WERI-Rb-1 (cell line): ENCODE measurements at regions not wholly inside any gene's neighbourhood (a gene's known extent, or its start where the extent isn't known, plus 50 kb on each side); places are given as distances from the start of the nearest gene placed in this dataset.
A peak's percentile ranks its signal among the peaks of the same experiment; 100 is the strongest.

ENCODE experiments used
- DNase-seq: peaks from one replicate; pipeline ENCODE4 v3.0.0-alpha.2; 2020
- H3K27ac ChIP-seq: fragments of 250-450 bp; sonication (Bioruptor Pico); 2 replicates; pipeline ENCODE4 v1.5.1; 2020; ENCODE audit warnings: mild to moderate bottlenecking, moderate library complexity
- H3K27me3 ChIP-seq: fragments of 250-450 bp; sonication (Bioruptor Pico); 2 replicates; pipeline ENCODE4 v1.5.1; 2021; ENCODE audit warnings: mild to moderate bottlenecking, low read depth, moderate library complexity; ENCODE audit not compliant: insufficient read depth, severe bottlenecking
- H3K36me3 ChIP-seq: fragments of 250-450 bp; sonication (Bioruptor Pico); 2 replicates; pipeline ENCODE4 v1.5.1; 2020; ENCODE audit warnings: mild to moderate bottlenecking, moderate library complexity
- H3K4me3 ChIP-seq: 2 replicates; pipeline ENCODE4 v1.5.1; 2011; ENCODE audit warnings: low read depth, mild to moderate bottlenecking, control low read depth, low read length
- H3K9me3 ChIP-seq: fragments of 250-450 bp; sonication (Bioruptor Pico); 2 replicates; pipeline ENCODE4 v1.5.1; 2021; ENCODE audit warnings: mild to moderate bottlenecking, moderate library complexity; ENCODE audit not compliant: severe bottlenecking
- TF ChIP-seq, protein P1 (sequence below): IDR thresholded peaks from 2 replicates; pipeline ENCODE4 v1.5.1; 2011; ENCODE audit warnings: low read depth, mild to moderate bottlenecking, control low read depth, inconsistent platforms, low read length

DNA sequence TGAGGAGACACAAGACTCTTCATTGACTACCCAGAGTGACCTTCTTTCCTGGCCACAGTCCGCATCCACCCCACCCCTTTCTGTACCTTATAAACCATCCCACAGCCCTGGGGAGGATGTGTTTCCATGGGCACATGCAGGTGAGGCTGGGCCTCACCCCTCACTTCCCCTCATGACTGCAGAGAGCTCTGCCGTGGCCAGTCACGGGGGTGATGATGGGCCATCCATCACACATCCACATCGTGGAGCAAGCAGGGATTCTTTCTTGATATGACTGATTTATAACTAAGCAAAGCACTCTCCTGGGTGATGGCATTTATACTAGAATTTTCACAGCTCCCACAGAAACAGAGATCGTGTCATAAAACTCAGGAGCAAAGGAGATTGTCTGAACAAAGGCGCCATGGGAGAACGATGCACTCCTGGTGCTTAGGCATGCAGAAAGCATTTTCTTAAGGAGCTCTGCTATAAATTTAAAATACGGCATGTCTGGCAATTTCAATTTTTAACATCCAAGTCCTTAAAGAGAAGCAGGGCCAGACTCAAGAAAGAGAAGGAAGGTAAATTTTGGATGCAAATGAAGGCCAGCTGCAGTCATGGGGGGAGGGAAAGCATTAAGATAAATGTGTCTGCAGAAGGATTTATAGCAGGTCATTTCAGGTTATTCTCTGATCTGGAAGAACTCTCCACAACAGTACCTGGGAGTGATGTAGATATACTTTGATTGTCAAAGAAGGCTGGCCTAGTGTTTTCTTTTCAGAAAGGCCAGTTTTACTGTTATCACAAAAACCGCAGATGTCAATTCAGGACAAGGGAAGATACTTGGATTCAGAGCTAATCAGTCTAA, 777.0 kb downstream of the C6orf118 start:
- DNase-seq = no peak
- no peak overlapping the region for H3K4me3 ChIP-seq

GRCh38 chr6:164531736-164532135, 777.7 kb downstream of the C6orf118 start:
- TF ChIP-seq, protein P1, sequence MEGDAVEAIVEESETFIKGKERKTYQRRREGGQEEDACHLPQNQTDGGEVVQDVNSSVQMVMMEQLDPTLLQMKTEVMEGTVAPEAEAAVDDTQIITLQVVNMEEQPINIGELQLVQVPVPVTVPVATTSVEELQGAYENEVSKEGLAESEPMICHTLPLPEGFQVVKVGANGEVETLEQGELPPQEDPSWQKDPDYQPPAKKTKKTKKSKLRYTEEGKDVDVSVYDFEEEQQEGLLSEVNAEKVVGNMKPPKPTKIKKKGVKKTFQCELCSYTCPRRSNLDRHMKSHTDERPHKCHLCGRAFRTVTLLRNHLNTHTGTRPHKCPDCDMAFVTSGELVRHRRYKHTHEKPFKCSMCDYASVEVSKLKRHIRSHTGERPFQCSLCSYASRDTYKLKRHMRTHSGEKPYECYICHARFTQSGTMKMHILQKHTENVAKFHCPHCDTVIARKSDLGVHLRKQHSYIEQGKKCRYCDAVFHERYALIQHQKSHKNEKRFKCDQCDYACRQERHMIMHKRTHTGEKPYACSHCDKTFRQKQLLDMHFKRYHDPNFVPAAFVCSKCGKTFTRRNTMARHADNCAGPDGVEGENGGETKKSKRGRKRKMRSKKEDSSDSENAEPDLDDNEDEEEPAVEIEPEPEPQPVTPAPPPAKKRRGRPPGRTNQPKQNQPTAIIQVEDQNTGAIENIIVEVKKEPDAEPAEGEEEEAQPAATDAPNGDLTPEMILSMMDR = no peak
- Histone ChIP-seq H3K36me3 (no peaks in the 10 kb centered on the region), H3K4me3 (no peak overlapping the region), H3K27ac (no peak overlapping the region), H3K9me3 (no peaks in the 10 kb centered on the region), H3K27me3 (no peaks in the 10 kb centered on the region)
- no peak for DNase-seq

More for the DNA sequence above, 777.0 kb downstream of the C6orf118 start:
- no peaks in the 10 kb centered on the region for H3K27me3 ChIP-seq
- H3K27ac ChIP-seq = peak overlapping the region; percentile 23
- TF ChIP-seq, protein P1 = no peak
- no peaks in the 10 kb centered on the region for H3K36me3 ChIP-seq
- H3K9me3 ChIP-seq = no peaks in the 10 kb centered on the region

GRCh38 chr6:164528539-164528938, 780.9 kb downstream of the C6orf118 start:
- DNase-seq = no peak
- H3K27ac ChIP-seq = no peak overlapping the region

DNA sequence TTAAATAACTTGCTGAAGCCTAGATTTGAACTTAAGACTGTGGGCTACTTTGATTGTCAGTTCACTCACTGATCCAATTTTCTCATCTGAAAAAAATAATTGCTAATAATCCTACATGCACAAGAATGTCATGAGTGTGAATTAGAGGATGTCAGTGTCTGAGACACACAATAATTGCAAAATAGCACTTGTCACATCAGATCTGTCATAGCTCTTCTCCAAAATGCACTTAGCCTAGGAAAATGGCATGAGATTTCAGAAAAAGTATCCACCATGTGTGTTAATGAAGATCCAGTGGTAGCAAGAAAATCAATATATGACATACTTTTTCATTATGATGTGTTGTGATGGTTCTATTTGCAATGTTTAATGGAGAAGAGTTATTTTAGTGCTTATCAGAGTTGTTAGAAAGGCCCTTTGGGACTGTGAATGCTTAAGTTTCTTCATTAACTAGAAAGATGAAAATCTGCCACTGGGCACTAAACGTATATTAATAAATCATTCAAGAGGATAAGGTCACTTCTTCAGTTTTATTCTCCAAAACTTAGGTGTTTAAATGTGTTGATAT, 786.2 kb downstream of the C6orf118 start:
- TF ChIP-seq, protein P1 = no peak
- no peaks in the 10 kb centered on the region for H3K27me3 ChIP-seq
- H3K36me3 ChIP-seq = no peaks in the 10 kb centered on the region
- H3K4me3 ChIP-seq = no peak overlapping the region
- peaks cover 8% of the 10 kb centered on the region for H3K9me3 ChIP-seq
- DNase-seq = no peak
- H3K27ac ChIP-seq = no peak overlapping the region

More at GRCh38 chr6:164528539-164528938, 780.9 kb downstream of the C6orf118 start:
- TF ChIP-seq, protein P1 = no peak
- Histone ChIP-seq H3K4me3 (no peak overlapping the region), H3K36me3 (no peaks in the 10 kb centered on the region), H3K27me3 (no peaks in the 10 kb centered on the region), H3K9me3 (peaks cover 5% of the 10 kb centered on the region)

- no peaks in the 10 kb centered on the region for H3K36me3 ChIP-seq
- peaks cover 7% of the 10 kb centered on the region for H3K9me3 ChIP-seq
- no peaks in the 10 kb centered on the region for H3K27me3 ChIP-seq
- DNase-seq = no peak
- H3K27ac ChIP-seq = no peak overlapping the region
- TF ChIP-seq, protein P1 = no peak
- H3K4me3 ChIP-seq = no peak overlapping the region
Measured at GRCh38 chr6:164520916-164521315, 788.5 kb downstream of the C6orf118 start.
